NCI-H345 (cell line): ENCODE measurements at regions not wholly inside any gene's neighbourhood (a gene's known extent, or its start where the extent isn't known, plus 50 kb on each side); places are given as distances from the start of the nearest gene placed in this dataset.
"Not testable (repeated sequence)": the region's sequence is repeated elsewhere in the genome, so short reads cannot be mapped to it uniquely, and the experiment has no call there.

ENCODE experiments used
- DNase-seq: peaks from one replicate; lab custom pipeline; 2025; lab: John Stamatoyannopoulos, UW

DNA sequence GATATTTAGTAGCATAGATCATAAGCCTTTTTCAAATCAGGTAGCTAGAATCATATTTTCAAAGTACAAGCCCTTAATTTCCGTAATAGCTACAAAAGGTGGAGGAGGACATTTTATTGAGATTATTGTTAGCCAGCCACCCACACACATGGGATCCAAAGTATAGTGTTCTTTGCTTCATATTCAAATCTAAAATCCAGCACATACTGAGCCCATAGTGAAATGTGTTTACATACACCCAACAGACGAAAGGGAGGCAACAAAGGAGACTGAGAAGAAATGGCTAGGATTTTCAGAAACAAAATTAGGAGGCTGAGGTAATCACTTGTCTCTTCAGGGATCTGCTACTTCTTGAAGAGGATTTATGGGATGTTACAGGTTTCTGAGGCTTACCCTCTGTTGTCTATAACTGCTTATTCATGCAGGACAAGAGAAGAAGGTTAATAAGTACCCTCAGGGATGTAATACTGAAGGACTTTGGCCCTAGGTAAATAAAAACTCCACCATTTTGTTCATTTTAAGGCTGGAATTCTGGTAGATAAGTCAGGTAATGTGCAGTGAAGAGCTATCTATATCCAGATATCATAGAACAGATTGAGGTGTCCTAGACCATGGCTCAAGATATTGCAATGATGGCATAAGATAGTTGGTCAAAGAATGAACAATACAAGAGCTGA lies 182.1 kb downstream of the SPDYE17 start:
- not testable (repeated sequence) for DNase-seq

DNA sequence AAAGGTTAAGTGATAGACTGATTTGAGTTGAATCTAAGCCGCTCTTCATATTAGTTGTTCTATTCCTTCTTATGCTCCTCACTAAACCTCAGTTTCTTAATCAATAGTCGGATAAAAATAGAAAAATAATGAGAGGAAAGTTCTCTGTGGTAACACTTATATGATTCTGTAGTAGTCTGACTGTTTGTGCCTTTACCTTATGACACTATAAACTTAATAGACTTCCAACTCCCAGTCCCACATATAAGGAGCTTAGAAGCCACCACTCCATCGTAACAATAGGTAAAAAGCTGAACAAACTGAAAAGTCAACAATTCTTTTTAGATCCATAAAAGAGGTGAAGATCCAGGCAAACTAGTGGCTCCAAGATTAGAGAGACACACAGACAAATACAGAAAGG lies 192.3 kb downstream of the SPDYE17 start:
- not testable (repeated sequence) for DNase-seq

DNA sequence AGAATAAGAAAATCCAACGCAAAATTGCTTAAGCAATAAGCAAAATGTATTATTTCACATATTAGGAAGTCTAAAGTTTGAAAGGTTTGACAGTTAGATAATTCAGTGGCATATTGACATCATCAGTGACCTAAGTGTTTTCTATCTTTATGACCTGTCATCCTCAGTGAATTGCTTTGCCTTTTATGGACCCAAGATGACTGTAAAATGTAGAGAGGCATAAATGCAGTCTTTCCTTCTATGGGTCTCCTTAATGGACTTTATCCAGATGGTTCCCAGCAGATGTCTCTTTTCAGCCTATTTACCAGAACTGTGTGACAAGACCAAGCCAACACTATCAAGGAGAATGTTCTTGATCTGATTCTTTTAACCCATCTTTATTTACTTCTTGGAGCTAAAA lies 192.9 kb downstream of the SPDYE17 start:
- not testable (repeated sequence) for DNase-seq

DNA sequence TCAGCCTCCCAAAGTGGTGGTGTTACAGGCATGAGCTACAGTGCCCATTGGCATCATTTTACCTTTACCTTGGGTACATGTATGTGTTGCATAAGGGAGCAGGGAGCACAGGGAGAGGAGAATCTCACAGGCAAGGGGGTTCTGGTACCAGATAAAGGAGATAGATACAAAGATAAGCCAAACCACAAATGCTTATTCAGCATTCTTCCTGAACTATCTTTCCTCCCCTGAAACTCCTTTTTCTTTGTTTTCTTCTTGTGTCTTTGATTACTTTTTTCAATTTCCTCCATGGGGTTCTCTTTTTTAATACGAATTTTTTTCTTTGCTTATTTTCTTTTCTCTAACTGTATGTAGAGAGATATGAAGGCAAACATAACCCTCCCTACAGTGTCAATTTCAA lies 193.8 kb downstream of the SPDYE17 start:
- DNase-seq = not testable (repeated sequence)

DNA sequence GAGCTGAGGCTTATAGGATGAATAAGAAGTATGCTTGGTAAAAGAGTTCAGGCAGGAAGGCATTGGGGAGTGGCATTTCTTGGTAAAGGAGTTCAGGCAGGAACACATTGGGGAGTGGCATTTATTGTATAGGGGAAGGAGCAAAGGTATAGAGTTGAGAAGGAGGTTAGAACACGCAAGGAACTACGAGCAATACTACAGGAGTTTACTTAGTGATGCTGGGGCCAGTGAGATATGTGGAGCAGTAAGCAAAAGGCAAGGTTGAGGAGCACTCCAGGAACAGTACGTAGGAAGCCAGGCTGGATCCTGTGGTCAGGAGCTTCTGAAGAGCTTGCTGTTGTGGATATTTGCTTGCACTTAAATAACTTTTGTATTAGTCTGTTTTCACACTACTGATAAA lies 202.2 kb upstream of the POMZP3 start:
- DNase-seq = not testable (repeated sequence)

DNA sequence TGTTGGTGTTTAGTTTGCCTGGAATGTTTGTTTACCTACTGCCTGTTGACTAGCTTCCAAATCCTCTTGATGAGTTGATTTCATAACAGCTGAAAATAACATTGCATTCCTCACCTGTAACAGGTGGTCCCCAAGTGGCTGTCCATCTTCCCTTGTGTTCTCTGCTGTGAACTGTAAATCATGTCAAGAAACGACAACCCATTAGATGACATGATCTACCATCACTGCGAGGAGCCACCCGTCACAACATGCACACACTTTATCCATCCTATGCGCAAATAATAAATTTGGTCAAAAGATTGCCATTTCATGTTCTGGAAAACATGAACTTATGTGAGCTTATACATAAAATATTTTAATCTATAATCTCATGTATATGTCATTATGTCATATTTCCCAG lies 199.1 kb upstream of the POMZP3 start:
- not testable (repeated sequence) for DNase-seq

DNA sequence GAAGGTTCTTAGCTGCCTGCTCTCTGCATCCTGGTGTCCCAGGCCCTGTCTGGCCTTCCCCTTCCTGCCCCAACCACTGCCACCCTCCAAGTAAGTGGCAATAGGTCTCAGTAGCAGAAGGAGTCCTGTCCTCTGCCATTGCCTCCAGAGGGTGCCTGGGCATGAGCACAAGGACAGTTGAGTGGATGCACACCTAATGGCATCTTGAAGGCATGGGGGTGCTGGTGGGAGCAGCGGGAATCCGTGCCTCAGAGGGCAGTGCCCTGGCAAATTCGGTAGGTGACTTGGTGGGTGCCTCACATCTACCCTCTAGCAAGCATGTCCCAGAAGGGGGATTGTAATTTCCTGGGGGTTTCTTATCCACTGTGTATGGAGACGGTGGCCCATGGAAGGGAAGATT lies 182.8 kb upstream of the POMZP3 start:
- not testable (repeated sequence) for DNase-seq

DNA sequence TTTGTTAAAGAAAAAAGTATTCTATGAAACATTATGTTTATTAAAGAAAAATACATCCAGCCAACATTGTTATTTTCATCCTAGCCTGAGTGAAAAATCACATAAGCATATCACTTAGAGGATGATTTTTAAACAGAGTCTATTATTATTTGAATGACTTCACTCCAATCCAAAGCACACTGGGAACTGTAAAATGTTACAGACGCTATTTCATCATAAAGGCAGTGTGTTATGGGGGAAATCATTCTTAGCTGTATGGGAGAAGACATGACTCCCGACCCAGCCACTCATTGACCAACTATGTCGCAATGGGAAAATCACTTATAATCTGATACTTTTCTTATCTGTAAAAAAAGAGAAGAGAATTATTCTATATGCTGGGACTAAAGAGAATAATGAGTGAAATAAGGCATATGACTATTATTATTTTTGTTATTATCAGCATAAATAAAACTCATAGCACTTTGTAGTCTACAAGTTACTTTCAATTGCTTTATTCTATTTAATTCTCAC lies 180.6 kb upstream of the POMZP3 start:
- DNase-seq = not testable (repeated sequence)

DNA sequence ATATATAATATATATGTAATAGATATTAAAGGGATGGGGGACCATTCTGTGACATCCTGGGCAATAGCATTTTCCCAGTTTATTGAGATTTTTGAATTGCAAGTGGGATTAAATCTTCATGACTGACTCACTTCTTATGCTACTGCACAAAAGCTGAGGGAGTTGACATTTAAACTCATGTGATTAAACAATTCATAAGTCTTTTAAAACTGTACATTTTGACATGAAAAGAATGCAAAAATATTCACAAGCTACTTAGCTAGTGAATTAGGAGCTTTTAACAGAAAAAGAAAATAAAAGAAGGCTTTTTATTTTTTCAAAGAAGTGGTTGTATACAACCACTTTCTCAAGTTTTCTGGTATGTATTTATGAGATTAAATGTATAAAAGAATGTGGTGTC lies 179.4 kb upstream of the POMZP3 start:
- not testable (repeated sequence) for DNase-seq

DNA sequence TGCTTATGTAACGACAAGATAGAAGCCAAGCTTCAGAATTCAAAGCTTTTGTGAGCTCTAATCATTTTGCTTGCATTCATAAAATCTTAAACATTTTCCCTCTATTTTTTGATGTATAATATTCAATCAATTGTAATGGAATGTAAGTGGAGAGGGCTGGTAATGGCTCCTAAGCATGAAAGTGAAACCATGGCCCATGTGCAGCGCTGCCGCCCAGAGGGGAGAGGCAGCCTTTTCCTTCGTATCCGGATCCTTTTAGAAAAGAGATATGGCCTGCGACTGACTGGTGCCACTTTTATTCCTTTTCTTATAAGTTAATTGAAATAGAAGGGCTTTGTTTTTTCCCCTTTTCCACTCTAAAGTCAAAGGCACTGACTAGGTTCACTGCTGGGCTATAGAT lies 178.9 kb upstream of the POMZP3 start:
- not testable (repeated sequence) for DNase-seq

DNA sequence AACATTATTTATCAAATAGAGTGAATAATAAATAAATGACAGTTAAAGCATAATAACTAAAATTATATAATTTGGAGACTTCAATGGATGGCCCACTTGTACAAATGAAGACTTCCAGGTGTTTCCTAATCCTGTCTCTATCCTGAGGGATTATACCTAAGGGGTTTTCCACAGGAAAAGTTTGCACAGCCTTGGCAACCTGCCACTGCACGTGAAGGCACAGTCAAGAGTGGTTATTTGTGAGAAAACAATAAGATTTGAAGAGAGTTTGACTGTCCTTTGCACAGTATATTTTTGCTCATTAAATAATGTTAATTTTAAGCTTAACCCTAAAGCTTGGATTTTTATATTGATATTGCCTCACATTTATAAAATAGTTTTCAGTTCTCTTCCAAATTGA lies 178.2 kb upstream of the POMZP3 start:
- DNase-seq = peak; percentile 1

DNA sequence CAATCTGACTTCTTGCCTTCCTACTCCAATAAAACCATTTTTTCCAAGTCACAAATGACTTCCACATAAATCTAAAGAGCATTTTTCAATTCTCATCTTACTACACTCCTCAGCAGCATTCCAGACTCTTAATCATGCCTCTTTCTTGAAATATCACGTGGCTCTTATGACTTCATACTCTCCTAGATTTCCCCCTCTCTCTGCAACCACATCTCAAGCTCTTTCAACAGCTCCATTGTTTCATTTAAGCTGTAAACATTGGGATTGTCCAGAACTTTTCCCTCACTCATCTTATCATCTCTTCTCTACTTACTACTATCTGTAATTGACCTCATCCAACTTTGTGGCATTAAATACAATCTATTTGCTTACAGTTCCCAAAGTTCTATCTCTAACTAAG lies 170.6 kb upstream of the POMZP3 start:
- not testable (repeated sequence) for DNase-seq

DNA sequence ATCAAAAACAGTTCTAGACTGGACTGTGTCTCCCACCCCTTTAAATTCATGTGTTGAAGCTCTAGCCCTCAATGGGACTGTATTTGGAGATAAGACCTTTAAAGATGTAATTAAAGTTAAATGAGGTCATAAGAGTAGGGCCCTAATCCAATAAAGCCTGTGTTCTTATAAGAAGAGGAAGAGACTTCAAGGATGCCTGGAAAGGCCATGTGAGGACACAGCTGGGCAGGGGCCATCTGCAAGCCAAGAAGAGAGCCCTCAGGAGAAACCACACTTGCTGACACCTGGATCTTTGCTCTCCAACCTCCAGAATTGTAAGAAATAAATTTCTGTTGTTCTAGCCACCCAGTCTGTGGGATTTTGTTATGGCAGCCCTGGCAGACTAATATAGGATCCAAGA lies 153.6 kb upstream of the POMZP3 start:
- not testable (repeated sequence) for DNase-seq

DNA sequence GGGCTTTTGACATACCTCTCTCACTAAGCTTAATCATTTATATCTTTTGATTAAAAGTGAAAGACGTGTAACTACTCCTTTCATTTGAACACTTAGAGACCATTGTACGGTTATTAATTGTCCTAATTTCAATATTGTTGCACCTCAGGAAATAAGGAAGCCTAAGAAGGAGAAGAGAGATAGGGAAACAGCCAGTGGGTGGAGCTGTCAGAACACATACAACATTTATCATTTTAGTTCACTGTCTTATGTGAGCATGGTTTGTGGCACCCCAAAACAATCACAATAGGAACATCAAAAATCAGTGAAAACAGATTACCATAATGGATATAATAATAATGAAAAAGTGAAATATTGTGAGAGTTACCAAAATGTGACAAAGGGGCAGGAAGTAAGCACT lies 147.2 kb upstream of the POMZP3 start:
- not testable (repeated sequence) for DNase-seq

DNA sequence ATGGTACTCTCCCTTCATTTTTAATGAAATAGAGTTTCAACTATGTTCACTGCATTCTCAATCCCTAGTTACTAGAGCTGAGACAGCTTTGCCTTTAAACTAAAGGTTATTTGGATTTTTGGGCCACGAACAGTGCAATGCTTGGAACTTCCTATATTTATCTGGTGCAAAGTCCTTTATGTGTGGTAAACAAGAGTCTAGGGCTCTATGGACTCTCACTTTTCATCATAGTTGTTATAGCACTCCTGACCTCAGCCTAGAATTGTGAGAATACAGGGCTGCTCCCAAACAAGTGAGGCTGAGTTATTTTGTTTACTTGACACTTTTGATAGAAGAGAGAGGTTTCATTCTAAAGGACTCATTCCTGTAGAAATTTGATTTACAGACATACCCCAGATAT lies 144.9 kb upstream of the POMZP3 start:
- not testable (repeated sequence) for DNase-seq

DNA sequence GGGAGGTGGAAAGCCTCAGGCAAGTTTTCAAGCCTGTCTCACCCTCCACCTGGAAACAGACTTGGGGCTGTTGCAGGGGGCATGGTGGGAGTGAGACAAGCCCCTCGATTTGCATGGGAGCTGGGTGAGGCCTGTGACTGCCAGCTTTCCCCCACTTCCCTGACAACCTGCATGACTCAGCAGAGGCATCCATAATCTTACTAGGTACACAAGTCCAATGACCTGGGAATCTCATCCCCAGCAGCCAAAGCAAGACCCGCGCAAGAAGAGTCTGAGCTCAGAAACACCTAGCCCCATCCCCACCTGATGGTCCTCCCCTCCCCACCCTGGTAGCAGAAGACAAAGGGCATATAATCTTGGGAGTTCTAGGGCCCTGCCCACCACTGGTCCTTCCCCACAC lies 136.9 kb upstream of the POMZP3 start:
- not testable (repeated sequence) for DNase-seq

DNA sequence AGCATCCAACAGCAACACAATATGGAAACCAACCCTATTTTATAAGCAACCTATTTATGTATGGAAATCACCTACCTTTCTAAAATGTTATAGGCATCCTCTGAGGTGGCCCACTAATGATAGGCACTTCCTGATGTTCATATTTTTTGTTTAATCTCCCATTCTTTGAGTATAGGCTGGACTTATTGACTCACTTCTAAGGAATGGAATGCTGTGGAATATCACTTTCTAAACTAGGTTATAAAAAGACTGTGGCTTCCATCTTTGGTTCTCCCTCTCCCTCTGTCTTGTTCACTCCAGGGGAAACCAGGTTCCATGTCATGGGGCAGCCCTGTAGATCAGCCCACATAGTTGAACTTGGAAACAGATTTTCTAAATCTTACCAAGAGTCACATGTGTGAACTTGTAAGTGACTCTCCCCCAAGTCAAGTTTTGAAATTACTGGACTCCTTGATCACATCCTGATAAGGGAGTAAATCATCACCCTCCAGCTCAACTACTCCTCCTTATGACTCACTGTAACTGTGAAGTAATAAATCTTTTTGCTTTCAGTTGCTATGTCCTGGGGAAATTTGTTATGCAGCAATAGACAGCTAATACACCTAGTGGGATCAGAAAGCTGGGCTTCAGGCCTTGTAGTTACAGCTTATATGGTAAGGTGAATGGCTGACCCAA lies 133.6 kb upstream of the POMZP3 start:
- not testable (repeated sequence) for DNase-seq

DNA sequence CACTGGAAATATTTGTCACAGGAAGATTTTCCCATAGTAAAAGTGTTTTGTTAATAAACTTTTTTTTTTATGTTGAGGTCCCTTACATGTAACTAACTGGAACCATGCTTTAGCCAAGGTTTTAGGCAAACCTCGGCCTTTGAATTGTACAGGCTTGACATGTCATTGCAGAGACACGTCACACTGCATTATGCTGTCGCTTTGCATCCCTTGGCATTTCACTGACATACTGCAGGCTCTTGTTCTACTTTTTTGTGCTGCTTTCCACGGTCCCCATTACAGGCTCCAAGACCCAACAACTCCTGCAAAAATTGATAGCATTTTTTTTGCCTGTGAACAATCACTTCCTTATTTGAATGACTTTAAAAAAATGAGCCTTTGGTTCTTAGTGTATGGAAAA lies 112.5 kb upstream of the POMZP3 start:
- not testable (repeated sequence) for DNase-seq

DNA sequence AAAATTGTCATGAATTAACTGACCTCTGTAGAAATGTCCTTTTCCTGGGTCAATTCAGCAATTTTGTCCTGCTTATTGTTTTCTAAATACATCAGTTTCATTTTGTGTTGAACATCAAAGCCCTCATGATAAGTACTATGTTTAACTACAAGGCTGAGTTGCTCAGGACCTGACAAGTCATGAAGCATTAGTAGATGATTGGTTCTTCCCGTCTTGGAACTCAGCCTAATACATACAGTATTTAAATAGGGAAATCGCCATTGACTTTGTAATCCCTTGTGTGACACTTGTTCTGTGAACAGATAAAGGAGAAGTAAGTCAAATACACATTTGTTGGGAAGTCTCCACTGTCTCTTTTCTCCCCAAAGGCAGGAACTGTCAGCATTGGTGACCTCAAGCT lies 109.6 kb upstream of the POMZP3 start:
- DNase-seq = not testable (repeated sequence)

DNA sequence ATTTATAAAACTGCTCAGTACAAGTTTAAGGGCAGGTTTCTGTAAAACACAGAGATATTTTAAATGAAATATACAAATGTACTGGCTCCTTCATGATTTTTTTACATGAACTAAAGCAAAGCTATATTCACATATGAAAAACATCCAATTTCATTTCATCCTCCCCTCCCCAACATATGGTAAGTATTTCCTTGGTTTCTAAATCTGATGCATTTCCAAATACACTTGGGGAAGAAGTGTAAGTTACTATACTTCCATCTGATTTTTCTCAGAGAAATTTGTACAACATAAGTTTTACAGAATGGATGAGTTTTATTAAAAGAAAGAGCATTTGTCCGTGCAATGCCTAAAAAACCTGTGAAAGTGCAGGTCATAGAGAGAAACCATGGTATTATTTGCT lies 109.0 kb upstream of the POMZP3 start:
- not testable (repeated sequence) for DNase-seq

DNA sequence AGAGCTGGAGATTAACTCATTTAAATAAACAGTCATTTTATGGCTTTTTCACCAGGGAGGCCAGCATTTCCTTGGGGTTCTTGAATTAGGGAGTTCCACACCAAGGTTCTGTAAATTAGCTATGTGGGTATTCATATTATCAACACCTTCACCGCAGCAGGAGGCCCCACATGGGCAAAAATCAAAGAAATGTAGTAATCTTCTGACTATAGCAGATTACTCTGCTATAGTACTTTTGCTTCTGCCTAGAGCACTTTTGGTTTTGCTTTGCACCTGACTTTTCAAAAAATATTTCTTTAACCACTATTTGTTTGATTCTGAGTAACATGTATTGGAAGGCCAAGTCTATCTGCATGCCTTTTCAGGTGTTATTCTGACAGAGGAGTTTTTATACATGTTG lies 108.6 kb upstream of the POMZP3 start:
- DNase-seq = not testable (repeated sequence)

DNA sequence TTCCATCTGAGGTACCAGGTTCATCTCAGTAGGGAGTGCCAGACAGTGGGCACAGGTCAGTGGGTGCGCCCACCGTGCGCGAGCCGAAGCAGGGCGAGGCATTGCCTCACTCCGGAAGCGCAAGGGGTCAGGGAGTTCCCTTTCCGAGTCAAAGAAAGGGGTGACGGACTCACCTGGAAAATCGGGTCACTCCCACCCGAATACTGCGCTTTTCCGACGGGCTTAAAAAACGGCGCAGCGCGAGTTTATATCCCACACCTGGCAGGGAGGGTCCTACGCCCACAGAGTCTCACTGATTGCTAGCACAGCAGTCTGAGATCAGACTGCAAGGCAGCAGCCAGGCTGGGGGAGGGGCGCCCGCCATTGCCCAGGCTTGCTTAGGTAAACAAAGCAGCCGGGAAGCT lies 101.5 kb upstream of the POMZP3 start:
- peak; percentile 35 for DNase-seq

DNA sequence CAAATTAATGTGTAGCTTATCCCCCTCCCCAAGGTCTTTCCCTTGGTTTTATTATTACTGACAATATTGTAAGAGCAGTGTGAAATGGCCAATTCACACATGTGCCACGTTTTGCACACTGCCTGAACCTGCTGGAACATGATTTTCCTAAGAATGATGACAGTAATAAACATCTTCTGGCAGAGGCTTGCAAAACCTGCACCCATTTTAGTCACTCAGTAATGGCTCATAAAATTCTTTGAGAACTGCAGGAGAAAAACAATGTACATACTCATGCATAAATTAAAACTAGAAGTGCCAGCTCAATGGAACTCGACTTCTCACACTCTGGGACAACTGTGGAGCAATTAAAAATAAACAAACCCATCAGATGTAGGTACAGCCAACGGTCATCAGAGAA lies 96.8 kb upstream of the POMZP3 start:
- DNase-seq = not testable (repeated sequence)
